ENCODE measurements at regions not wholly inside any gene's neighbourhood (a gene's known extent, or its start where the extent isn't known, plus 50 kb on each side); places are given as distances from the start of the nearest gene placed in this dataset.

DNA sequence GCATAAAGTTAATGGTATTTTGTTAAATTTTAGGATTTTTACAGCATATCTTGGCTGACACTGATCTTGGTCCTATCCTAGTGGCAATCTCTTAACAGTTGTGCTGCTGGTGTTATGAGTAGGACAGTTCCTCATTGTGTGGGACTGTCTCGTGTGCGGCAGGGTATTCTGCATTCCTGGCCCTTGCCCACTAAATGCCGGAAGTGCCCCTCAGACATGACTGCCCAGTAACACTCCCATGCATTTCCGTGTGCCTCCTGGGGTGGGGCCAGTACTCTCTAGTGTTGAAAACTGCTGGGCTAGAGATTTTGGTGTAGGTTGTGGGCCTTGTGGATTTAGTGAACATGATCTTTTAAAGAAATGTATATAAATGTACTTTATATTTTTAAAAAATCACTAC lies 227.1 kb upstream of the DMRT1 start:
- H3K4me1 Mint-ChIP-seq (ENCODE audit: low read depth) = peaks cover 17% of the 10 kb centered on the region

DNA sequence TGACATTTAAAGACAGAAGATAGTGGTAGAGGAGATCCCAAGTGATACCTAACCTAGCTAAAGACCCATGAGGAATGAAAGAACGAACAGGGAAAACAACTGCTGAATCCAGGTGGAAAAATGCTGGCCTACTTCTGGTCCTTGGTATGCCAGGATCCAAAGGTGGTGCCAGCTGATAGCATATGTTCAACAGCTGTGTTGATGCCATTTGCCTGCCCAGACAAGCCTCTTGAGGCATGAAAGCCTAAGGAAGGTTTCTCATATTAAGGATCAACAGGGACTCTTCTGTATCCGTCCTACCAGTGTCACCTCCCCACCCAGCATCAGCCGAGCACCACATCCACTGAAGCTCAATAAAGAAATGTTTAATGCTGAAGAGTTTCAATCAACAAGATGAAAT lies 225.7 kb upstream of the DMRT1 start:
- H3K27me3 Mint-ChIP-seq = no peaks in the 10 kb centered on the region
- no peak for DNase-seq (ENCODE audit: low spot score, unreplicated experiment)
- TF ChIP-seq, protein P1, sequence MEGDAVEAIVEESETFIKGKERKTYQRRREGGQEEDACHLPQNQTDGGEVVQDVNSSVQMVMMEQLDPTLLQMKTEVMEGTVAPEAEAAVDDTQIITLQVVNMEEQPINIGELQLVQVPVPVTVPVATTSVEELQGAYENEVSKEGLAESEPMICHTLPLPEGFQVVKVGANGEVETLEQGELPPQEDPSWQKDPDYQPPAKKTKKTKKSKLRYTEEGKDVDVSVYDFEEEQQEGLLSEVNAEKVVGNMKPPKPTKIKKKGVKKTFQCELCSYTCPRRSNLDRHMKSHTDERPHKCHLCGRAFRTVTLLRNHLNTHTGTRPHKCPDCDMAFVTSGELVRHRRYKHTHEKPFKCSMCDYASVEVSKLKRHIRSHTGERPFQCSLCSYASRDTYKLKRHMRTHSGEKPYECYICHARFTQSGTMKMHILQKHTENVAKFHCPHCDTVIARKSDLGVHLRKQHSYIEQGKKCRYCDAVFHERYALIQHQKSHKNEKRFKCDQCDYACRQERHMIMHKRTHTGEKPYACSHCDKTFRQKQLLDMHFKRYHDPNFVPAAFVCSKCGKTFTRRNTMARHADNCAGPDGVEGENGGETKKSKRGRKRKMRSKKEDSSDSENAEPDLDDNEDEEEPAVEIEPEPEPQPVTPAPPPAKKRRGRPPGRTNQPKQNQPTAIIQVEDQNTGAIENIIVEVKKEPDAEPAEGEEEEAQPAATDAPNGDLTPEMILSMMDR (IDR thresholded peaks at IDR 0.05; ENCODE audit: unreplicated experiment) = no peak
- H3K9me3 Mint-ChIP-seq (ENCODE audit: low read depth) = no peaks in the 10 kb centered on the region
- no peak overlapping the region for H3K4me3 Mint-ChIP-seq (ENCODE audit: low read depth)
- no peak overlapping the region for H3K27ac Mint-ChIP-seq
- H3K4me1 Mint-ChIP-seq (ENCODE audit: low read depth) = peaks cover 17% of the 10 kb centered on the region
- no peaks in the 10 kb centered on the region for H3K36me3 Mint-ChIP-seq (ENCODE audit: insufficient read depth)

More for the DNA sequence above, 227.1 kb upstream of the DMRT1 start:
- Mint-ChIP-seq H3K27me3 (no peaks in the 10 kb centered on the region), H3K27ac (no peak overlapping the region), H3K36me3 (ENCODE audit: insufficient read depth) (no peaks in the 10 kb centered on the region), H3K9me3 (ENCODE audit: low read depth) (no peaks in the 10 kb centered on the region), H3K4me3 (ENCODE audit: low read depth) (no peak overlapping the region)
- no peak for DNase-seq (ENCODE audit: low spot score, unreplicated experiment)
- TF ChIP-seq, protein P1 (IDR thresholded peaks at IDR 0.05; ENCODE audit: unreplicated experiment) = no peak

DNA sequence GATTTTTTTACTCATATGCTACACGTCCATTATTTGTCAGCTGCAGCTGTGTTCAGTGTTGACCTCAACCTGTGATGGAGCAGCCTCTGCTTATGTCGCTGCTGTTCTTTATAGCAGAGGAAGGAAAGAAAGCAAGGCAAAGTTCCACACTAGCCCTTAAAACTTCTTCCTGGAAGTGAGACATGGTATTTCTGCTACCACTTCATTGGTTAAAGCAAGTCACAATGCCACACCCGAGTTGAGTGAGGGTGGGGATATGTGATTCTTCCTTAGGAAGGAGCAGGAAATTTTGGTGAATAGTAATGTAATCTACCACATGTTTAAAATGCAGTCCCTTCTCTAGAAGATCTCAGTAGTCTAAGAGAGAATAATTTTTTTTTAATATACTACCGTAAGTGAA lies 224.8 kb upstream of the DMRT1 start:
- Mint-ChIP-seq H3K4me1 (ENCODE audit: low read depth) (peaks cover 20% of the 10 kb centered on the region), H3K27ac (no peak overlapping the region), H3K27me3 (no peaks in the 10 kb centered on the region)

DNA sequence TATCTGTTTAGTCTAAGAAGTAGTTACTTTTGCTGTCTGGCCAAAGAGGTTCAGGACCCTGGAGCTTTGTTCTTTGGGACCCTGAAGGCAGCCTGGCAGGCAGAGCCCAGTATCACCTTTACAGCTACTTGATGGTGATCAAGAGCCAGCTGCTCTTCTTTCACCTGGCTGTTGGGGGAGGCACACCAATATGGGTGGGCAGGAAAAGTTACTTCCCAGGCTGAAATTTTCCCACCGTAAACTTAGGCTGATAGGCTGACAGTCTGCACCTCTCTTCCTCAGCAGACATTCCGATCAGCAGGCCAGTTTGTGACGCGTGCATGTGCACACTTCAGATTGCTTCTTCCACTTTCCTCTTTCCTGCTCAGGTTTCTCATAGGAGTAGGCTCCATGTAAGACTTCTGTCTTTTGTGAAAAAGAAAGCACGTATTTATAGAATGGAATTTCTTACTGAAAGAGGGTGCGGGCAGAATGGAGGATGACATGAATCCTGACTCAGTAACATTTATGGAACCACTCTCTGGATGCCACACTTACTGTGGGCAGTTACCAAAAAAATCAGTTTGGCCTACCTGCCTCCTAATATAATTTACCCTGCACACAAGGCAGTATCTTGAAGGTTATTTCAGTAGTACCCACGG lies 223.9 kb upstream of the DMRT1 start:
- TF ChIP-seq, protein P1 (IDR thresholded peaks at IDR 0.05; ENCODE audit: unreplicated experiment) = no peak
- Mint-ChIP-seq H3K4me1 (ENCODE audit: low read depth) (peaks cover 20% of the 10 kb centered on the region), H3K36me3 (ENCODE audit: insufficient read depth) (peaks cover 1% of the 10 kb centered on the region), H3K4me3 (ENCODE audit: low read depth) (no peak overlapping the region), H3K27me3 (no peaks in the 10 kb centered on the region), H3K9me3 (ENCODE audit: low read depth) (no peaks in the 10 kb centered on the region), H3K27ac (peak overlapping the region; percentile 57)
- DNase-seq (ENCODE audit: low spot score, unreplicated experiment) = no peak

More for the DNA sequence above, 224.8 kb upstream of the DMRT1 start:
- TF ChIP-seq, protein P1 (IDR thresholded peaks at IDR 0.05; ENCODE audit: unreplicated experiment) = no peak
- DNase-seq (ENCODE audit: low spot score, unreplicated experiment) = no peak
- Mint-ChIP-seq H3K4me3 (ENCODE audit: low read depth) (no peak overlapping the region), H3K36me3 (ENCODE audit: insufficient read depth) (no peaks in the 10 kb centered on the region), H3K9me3 (ENCODE audit: low read depth) (no peaks in the 10 kb centered on the region)

DNA sequence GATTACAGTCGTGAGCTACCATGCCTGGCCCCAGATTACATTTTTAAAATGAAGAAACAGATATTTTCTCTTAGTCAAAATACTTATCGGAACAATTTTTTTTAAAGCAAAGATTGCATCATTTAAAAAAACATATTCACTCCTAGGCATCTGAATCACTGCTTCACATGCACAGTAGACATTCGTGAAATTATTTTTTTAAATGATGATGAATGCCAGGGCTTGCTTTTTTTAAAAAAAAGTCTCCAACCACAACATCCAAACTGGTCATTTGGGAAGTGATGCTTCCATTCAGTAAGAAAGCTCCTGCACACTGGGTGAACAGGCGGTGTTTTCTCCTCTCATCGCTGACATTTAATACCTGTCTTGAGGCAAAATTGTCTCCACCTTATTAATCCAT lies 223.0 kb upstream of the DMRT1 start:
- Mint-ChIP-seq H3K27me3 (no peaks in the 10 kb centered on the region), H3K4me3 (ENCODE audit: low read depth) (no peak overlapping the region), H3K9me3 (ENCODE audit: low read depth) (no peaks in the 10 kb centered on the region), H3K4me1 (ENCODE audit: low read depth) (peaks cover 20% of the 10 kb centered on the region), H3K27ac (no peak overlapping the region), H3K36me3 (ENCODE audit: insufficient read depth) (peaks cover 1% of the 10 kb centered on the region)
- no peak for DNase-seq (ENCODE audit: low spot score, unreplicated experiment)
- TF ChIP-seq, protein P1 (IDR thresholded peaks at IDR 0.05; ENCODE audit: unreplicated experiment) = no peak
